GM21723 (cell line): ENCODE measurements at regions not wholly inside any gene's neighbourhood (a gene's known extent, or its start where the extent isn't known, plus 50 kb on each side); places are given as distances from the start of the nearest gene placed in this dataset.

Source experiments
- ATAC-seq: cut with Tn5 transposase; IDR thresholded peaks from one replicate; pipeline ENCODE4 v1.9.1; 2021; ENCODE audit warnings: mild to moderate bottlenecking, moderate library complexity; ENCODE audit not compliant: unreplicated experiment

GRCh38 chr16:80489173-80489572 is 51.6 kb upstream of the DYNLRB2 start:
- no peak for ATAC-seq

- no peak for ATAC-seq
Measured at GRCh38 chr16:80488167-80488566, 52.6 kb upstream of the DYNLRB2 start.

- no peak for ATAC-seq
Measured at GRCh38 chr16:80480664-80481063, 60.1 kb upstream of the DYNLRB2 start.

- ATAC-seq = no peak
Measured at GRCh38 chr16:80477838-80478237, 63.0 kb upstream of the DYNLRB2 start.

GRCh38 chr16:80468029-80468428 is 72.8 kb upstream of the DYNLRB2 start:
- no peak for ATAC-seq

GRCh38 chr16:80466024-80466987 is 74.5 kb upstream of the DYNLRB2 start:
- peak; percentile 87 for ATAC-seq

- ATAC-seq = no peak
Measured at GRCh38 chr16:80463751-80464495, 76.9 kb upstream of the DYNLRB2 start.

- no peak for ATAC-seq
Measured at GRCh38 chr16:80463326-80463725, 77.5 kb upstream of the DYNLRB2 start.

GRCh38 chr16:80462917-80463316 is 77.9 kb upstream of the DYNLRB2 start:
- ATAC-seq = no peak

GRCh38 chr16:80460988-80461387 is 79.8 kb upstream of the DYNLRB2 start:
- ATAC-seq = no peak

- ATAC-seq = no peak
Measured at GRCh38 chr16:80459966-80460365, 80.8 kb upstream of the DYNLRB2 start.

- no peak for ATAC-seq
Measured at GRCh38 chr16:80459331-80459777, 81.4 kb upstream of the DYNLRB2 start.

GRCh38 chr16:80457871-80458270 is 82.9 kb upstream of the DYNLRB2 start:
- ATAC-seq = no peak

- no peak for ATAC-seq
Measured at GRCh38 chr16:80454802-80455201, 86.0 kb upstream of the DYNLRB2 start.

GRCh38 chr16:80449392-80449791 is 91.4 kb upstream of the DYNLRB2 start:
- no peak for ATAC-seq

- ATAC-seq = no peak
Measured at GRCh38 chr16:80447241-80447640, 93.6 kb upstream of the DYNLRB2 start.

GRCh38 chr16:80442779-80443178 is 98.0 kb upstream of the DYNLRB2 start:
- ATAC-seq = no peak

GRCh38 chr16:80441935-80442334 is 98.9 kb upstream of the DYNLRB2 start:
- no peak for ATAC-seq

GRCh38 chr16:80440667-80441066 is 100.1 kb upstream of the DYNLRB2 start:
- ATAC-seq = no peak

- no peak for ATAC-seq
Measured at GRCh38 chr16:80437707-80438106, 103.1 kb upstream of the DYNLRB2 start.

GRCh38 chr16:80436510-80436909 is 104.3 kb upstream of the DYNLRB2 start:
- ATAC-seq = no peak

GRCh38 chr16:80433623-80434022 is 107.2 kb upstream of the DYNLRB2 start:
- no peak for ATAC-seq
